Caco-2 (cell line): ENCODE measurements at regions not wholly inside any gene's neighbourhood (a gene's known extent, or its start where the extent isn't known, plus 50 kb on each side); places are given as distances from the start of the nearest gene placed in this dataset.

Experiments used
- BruUV-seq: library from RNA; stranded (reverse); fragments of 400-500 nt; replicated peaks from 2 replicates; lab custom pipeline; 2021; lab: Mats Ljungman, UMichigan
- CTCF ChIA-PET: fragments of 300-600 bp; sonication (Branson Sonifier 250); formaldehyde crosslinking; loops from one replicate; lab custom pipeline; 2022; ENCODE audit warnings: antibody characterized with exemption; lab: Charles Lee
- POLR2A ChIA-PET: fragments of 300-600 bp; sonication (Branson Sonifier 250); formaldehyde crosslinking; loops from one replicate; lab custom pipeline; 2022; ENCODE audit warnings: antibody characterized with exemption; lab: Charles Lee
- DNase-seq, 2 experiments: peaks; one replicate each; pipeline versions ENCODE4 v3.0.0 to v3.0.0-alpha.2; 2020 to 2022
- H3K27me3 ChIP-seq: replicated peaks from 2 replicates; pipeline ENCODE4 v1.6.0; 2011; ENCODE audit warnings: low read length; ENCODE audit not compliant: control insufficient read depth, insufficient read depth
- H3K36me3 ChIP-seq: 2 replicates; pipeline ENCODE4 v1.5.1; 2011; ENCODE audit warnings: low read length; ENCODE audit not compliant: control insufficient read depth, insufficient read depth
- H3K4me1 ChIP-seq: fragments of 250-450 bp; sonication (Bioruptor Pico); 2 replicates; pipeline ENCODE4 v1.5.1; 2020; ENCODE audit warnings: mild to moderate bottlenecking
- H3K4me3 ChIP-seq: 2 replicates; pipeline ENCODE4 v1.5.1; 2011; ENCODE audit warnings: low read depth, mild to moderate bottlenecking, control low read depth, low read length
- H3K9me3 ChIP-seq: fragments of 250-450 bp; sonication (Bioruptor Pico); 2 replicates; pipeline ENCODE4 v1.5.1; 2020; ENCODE audit warnings: mild to moderate bottlenecking, moderate library complexity
- H3K27ac Mint-ChIP-seq: one replicate; pipeline ENCODE4 v1.8.0; 2022; ENCODE audit warnings: mixed read lengths; ENCODE audit not compliant: unreplicated experiment
- H3K27me3 Mint-ChIP-seq: one replicate; pipeline ENCODE4 v1.8.0; 2022; ENCODE audit warnings: mixed read lengths; ENCODE audit not compliant: insufficient read depth, unreplicated experiment
- H3K36me3 Mint-ChIP-seq: one replicate; pipeline ENCODE4 v1.8.0; 2022; ENCODE audit warnings: mild to moderate bottlenecking, mixed read lengths; ENCODE audit not compliant: insufficient read depth, unreplicated experiment
- H3K4me1 Mint-ChIP-seq: one replicate; pipeline ENCODE4 v1.8.0; 2022; ENCODE audit warnings: low read depth, mixed read lengths; ENCODE audit not compliant: unreplicated experiment
- H3K4me3 Mint-ChIP-seq: one replicate; pipeline ENCODE4 v1.8.0; 2022; ENCODE audit warnings: mild to moderate bottlenecking, moderate library complexity, mixed read lengths; ENCODE audit not compliant: unreplicated experiment
- H3K9me3 Mint-ChIP-seq: one replicate; pipeline ENCODE4 v1.8.0; 2022; ENCODE audit warnings: mixed read lengths; ENCODE audit not compliant: unreplicated experiment
- CTCF ChIP-seq, 2 experiments: fragments of 200-600 bp in 1 of 2; IDR thresholded peaks; 1 replicate in 1 of 2; 2 replicates in 1 of 2; pipeline versions ENCODE4 v1.5.1 to v1.8.0; 2011 to 2022; ENCODE audit warnings: antibody characterized with exemption in 1 of 2, control low read depth in 1 of 2, inconsistent platforms in 1 of 2, low read depth in 1 of 2, low read length in 1 of 2, mild to moderate bottlenecking in 1 of 2, moderate library complexity in 1 of 2; ENCODE audit not compliant: insufficient read depth in 1 of 2, severe bottlenecking in 1 of 2, unreplicated experiment in 1 of 2
- intact Hi-C: fragments of 100-400 bp; cut with micrococcal nuclease; formaldehyde crosslinking; loops from one replicate; pipeline ENCODE4 v1.10.0; 2022; ENCODE audit not compliant: unreplicated experiment

- intact Hi-C loops: loop anchor here (1.0 to 5.0 kb wide), 3 partner anchors 33 to 180 kb away; no protein-coding TSS in a partner anchor
- no peaks in the 10 kb centered on the region for H3K4me1 Mint-ChIP-seq
- Histone ChIP-seq H3K36me3 (no peaks in the 10 kb centered on the region), H3K9me3 (no peaks in the 10 kb centered on the region), H3K4me3 (no peak overlapping the region), H3K27me3 (no peaks in the 10 kb centered on the region), H3K4me1 (no peaks in the 10 kb centered on the region)
- no peaks in the 10 kb centered on the region for H3K9me3 Mint-ChIP-seq
- H3K27ac Mint-ChIP-seq: no peak overlapping the region
- no peak overlapping the region for H3K4me3 Mint-ChIP-seq
- H3K36me3 Mint-ChIP-seq: no peaks in the 10 kb centered on the region
- POLR2A ChIA-PET: no interaction called here
- CTCF ChIA-PET: no interaction called here
- DNase-seq: no peak
- H3K27me3 Mint-ChIP-seq: peaks cover 10% of the 10 kb centered on the region
- TF ChIP-seq CTCF (IDR thresholded peaks at IDR 0.05; ENCODE audit: insufficient read depth in 1 of 2, low read depth in 1 of 2, low read length in 1 of 2, severe bottlenecking in 1 of 2, unreplicated experiment in 1 of 2): no peak
- no TSS peak for BruUV-seq
Measured at GRCh38 chr6:152896923-152897322, 85.9 kb downstream of the FBXO5 start.

- no peak overlapping the region for H3K27ac Mint-ChIP-seq
Measured at GRCh38 chr6:152897807-152898399, 84.9 kb downstream of the FBXO5 start.

GRCh38 chr6:152904678-152905077, 78.2 kb downstream of the FBXO5 start:
- BruUV-seq: no TSS peak
- Mint-ChIP-seq H3K27me3 (peaks cover 9% of the 10 kb centered on the region), H3K4me1 (no peaks in the 10 kb centered on the region), H3K27ac (no peak overlapping the region), H3K4me3 (no peak overlapping the region), H3K36me3 (no peaks in the 10 kb centered on the region), H3K9me3 (no peaks in the 10 kb centered on the region)
- intact Hi-C loops: no loop called here
- Histone ChIP-seq H3K4me3 (no peak overlapping the region), H3K4me1 (no peaks in the 10 kb centered on the region), H3K27me3 (no peaks in the 10 kb centered on the region), H3K36me3 (no peaks in the 10 kb centered on the region), H3K9me3 (no peaks in the 10 kb centered on the region)
- POLR2A ChIA-PET: no interaction called here
- DNase-seq: no peak
- CTCF ChIA-PET: interaction anchor here (0.5 kb wide), 1 partner anchor 43 kb away, joined by 4 read pairs; no protein-coding TSS in a partner anchor
- TF ChIP-seq CTCF (IDR thresholded peaks at IDR 0.05; ENCODE audit: insufficient read depth in 1 of 2, low read depth in 1 of 2, low read length in 1 of 2, severe bottlenecking in 1 of 2, unreplicated experiment in 1 of 2): no peak

More at GRCh38 chr6:152897807-152898399, 84.9 kb downstream of the FBXO5 start:
- Histone ChIP-seq H3K36me3 (no peaks in the 10 kb centered on the region), H3K27me3 (no peaks in the 10 kb centered on the region), H3K4me3 (no peak overlapping the region), H3K4me1 (no peaks in the 10 kb centered on the region), H3K9me3 (no peaks in the 10 kb centered on the region)
- ChIA-PET CTCF (no interaction called here), POLR2A (no interaction called here)
- Mint-ChIP-seq H3K4me1 (no peaks in the 10 kb centered on the region), H3K27me3 (peaks cover 14% of the 10 kb centered on the region), H3K9me3 (no peaks in the 10 kb centered on the region), H3K36me3 (no peaks in the 10 kb centered on the region), H3K4me3 (no peak overlapping the region)
- TF ChIP-seq CTCF (IDR thresholded peaks at IDR 0.05; ENCODE audit: insufficient read depth in 1 of 2, low read depth in 1 of 2, low read length in 1 of 2, severe bottlenecking in 1 of 2, unreplicated experiment in 1 of 2): peak; percentile 79 to 88
- intact Hi-C loops: loop anchor here (1.0 to 5.0 kb wide), 4 partner anchors 34 to 413 kb away; no protein-coding TSS in a partner anchor
- BruUV-seq: no TSS peak
- DNase-seq: peak; percentile 65 to 82
